C4-2B (cell line): ENCODE measurements at regions not wholly inside any gene's neighbourhood (a gene's known extent, or its start where the extent isn't known, plus 50 kb on each side); places are given as distances from the start of the nearest gene placed in this dataset.
"Not testable (repeated sequence)": the region's sequence is repeated elsewhere in the genome, so short reads cannot be mapped to it uniquely, and the experiment has no call there.

ENCODE experiments used
- ZFX ChIP-seq: fragments of 450-650 bp; IDR thresholded peaks from 2 replicates; pipeline ENCODE4 v1.6.1; 2017
- TF ChIP-seq, protein P1 (sequence below): fragments of 450-650 bp; conservative IDR thresholded peaks from 2 replicates; pipeline ENCODE4 v1.5.1; 2017; ENCODE audit warnings: mild to moderate bottlenecking

DNA sequence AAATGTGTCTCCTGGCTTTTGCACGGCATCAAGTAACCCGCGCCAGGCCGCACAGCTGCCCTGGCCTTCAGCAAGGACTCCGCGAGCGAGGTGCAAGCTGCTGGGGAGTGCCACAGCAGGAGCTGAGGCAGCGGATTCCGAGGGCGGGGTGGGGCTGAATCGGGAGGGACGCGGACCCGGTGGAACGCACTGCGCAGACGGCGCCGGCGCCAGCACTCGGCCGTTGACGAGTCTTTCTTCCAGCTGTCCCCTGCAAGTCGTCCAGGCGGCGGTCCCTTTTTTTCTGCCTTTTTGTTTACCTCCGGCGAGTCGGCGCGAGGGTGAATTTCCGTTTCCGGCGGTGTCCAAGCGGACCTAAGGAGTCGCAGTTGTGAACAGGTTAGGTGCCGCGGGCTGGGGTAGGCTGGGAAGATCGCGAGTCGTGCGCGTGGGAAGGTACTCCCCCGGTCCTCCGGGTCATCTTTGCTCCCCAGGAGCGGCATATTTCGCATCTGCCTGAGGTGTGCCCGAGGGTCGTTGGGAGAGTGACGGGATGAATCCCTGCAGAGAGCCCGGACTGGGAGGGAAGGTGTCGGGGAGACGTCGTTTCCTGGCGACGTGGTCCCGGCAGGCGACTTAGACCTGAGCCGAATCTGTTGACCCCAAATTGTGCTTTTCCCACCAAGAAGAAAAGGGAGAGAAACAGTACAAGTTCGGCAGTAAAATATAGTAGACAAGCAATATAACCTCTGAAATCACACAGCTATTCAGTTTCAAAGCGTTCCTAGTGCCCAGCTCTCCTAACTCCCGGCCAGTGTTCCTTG is 124.5 kb upstream of the PTPN20 start:
- TF ChIP-seq, protein P1, sequence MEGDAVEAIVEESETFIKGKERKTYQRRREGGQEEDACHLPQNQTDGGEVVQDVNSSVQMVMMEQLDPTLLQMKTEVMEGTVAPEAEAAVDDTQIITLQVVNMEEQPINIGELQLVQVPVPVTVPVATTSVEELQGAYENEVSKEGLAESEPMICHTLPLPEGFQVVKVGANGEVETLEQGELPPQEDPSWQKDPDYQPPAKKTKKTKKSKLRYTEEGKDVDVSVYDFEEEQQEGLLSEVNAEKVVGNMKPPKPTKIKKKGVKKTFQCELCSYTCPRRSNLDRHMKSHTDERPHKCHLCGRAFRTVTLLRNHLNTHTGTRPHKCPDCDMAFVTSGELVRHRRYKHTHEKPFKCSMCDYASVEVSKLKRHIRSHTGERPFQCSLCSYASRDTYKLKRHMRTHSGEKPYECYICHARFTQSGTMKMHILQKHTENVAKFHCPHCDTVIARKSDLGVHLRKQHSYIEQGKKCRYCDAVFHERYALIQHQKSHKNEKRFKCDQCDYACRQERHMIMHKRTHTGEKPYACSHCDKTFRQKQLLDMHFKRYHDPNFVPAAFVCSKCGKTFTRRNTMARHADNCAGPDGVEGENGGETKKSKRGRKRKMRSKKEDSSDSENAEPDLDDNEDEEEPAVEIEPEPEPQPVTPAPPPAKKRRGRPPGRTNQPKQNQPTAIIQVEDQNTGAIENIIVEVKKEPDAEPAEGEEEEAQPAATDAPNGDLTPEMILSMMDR: not testable (repeated sequence)
- not testable (repeated sequence) for TF ChIP-seq ZFX
